GM18951 (cell line): ENCODE measurements at regions not wholly inside any gene's neighbourhood (a gene's known extent, or its start where the extent isn't known, plus 50 kb on each side); places are given as distances from the start of the nearest gene placed in this dataset.

ENCODE experiments used
- POLR2A ChIP-seq: IDR thresholded peaks from 4 replicates; pipeline ENCODE4 v1.6.1; 2011; ENCODE audit warnings: mild to moderate bottlenecking; ENCODE audit not compliant: insufficient read length, insufficient read depth; ENCODE audit errors: extremely low read depth
- in situ Hi-C: fragments of 300-500 bp; cut with MboI; formaldehyde crosslinking; loops from one replicate; pipeline ENCODE4 v1.12.0; 2022; ENCODE audit warnings: low sequenced_read_pairs, mixed read lengths, inconsistent platforms; ENCODE audit not compliant: unreplicated experiment

DNA sequence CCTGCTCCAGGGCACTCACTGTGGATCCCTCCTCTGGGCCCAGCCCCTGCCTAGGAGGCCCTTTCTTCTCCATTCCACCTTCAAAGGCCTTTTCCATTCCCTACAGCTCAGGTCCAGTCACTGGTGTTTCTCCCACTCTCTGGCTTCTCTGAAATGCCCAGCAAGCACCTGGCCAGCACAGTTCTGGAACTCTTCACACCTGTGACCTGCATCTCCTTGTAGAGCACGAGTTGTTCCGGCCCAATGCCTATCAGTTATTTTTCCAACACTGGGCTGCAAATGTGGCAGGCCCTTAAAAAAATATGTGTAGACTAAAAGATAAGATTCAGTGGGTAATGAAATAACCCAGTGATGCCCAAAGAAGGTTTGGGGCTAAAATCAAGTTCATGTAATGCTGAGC, 87.1 kb downstream of the PRLHR start:
- in situ Hi-C loops, result no loop called here
- TF ChIP-seq POLR2A, result no peak

DNA sequence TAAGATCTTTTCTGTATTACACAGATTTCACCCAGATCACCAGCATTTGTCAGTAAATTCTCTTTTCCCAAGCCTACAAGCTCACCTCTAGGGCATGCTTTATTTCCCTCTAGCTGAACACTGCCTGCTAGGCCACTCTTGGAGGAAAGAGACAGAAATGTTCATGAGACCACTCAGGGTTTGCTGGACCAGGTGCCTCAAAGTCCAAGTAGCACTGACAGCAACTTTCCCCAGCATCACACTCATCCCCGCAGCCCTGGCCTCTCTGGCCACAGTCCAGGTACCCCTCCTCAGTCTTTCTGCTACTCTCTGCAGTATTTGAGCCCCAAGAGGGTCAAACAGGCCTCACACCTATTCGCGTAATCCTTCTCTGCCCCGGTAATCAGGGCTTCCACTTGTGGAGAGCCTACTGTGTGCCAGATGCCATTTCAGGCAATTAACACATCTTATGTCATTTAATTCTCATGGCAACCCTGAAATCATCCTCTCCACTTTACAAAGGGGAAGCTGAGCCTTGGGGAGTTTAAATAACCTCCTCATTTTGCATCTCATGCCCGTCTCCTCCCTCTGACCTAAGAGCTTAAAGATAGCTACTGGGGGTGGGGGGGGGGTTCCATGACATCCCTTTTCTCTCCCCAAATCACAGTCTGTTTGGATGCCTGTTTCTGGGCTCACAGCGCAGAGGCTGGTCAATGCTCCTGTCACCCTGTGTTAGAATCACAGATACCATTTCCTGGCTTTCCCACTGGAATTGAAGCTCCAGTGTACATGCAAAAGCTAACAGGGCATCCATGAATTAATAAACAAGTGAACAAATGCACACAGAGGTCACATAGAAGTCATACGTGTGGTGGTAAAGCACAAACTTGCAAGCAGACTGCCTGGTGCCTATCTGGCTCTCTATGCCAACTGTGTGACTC, 88.5 kb downstream of the PRLHR start:
- TF ChIP-seq POLR2A, result no peak
- in situ Hi-C loops, result no loop called here

DNA sequence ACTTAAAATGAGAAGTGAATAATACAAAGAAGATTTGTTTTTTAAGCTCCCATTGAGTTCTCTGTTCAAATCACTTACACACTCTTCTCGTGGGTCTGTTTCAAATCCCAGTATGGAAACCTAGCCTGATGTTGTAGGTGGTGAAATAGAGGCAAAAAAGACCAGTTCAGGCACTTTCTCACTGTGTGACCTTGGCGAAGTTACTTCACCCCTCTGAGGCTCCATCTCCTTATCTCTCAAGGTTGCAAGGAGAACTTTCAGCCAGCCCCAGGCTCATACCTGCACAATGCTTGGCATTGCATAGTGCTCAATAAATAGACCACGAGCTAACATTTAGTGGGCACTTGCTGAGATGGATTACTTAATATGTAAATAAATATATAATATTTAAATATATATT, 90.1 kb downstream of the PRLHR start:
- in situ Hi-C loops, result no loop called here
- no peak for TF ChIP-seq POLR2A

DNA sequence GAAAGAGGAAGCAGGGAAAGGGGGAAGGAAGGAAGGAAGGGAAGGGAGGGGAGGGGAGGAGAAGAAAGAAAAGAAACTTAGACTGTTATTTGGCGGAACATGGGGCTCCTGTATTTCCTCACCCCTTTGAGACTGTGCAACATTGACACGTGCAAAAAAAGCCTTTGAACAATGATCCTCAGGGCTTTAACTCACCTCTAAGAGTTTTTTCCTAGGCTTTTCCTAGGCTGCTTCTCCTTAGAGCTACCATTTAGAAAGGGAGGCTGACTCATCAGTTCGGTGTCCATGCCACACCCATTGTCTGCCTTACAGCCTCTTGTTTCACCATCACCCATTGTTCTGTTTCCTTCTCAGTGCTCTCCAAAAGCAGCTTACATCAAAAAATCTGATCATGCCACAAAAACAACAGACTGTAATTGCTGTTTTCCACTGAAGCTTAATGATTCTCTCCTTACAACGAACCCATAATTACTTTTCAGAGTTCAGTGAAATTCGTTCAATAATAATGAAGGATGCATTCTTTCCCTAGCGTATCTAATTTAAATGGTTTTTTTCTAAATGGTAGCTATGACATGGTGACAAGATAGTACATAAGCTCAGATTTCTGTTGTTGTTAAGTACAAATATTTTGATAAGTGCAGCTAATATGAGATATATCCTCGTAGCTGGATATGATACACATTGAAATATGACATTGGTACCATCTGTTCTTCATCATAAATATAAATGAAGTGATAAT, 90.8 kb downstream of the PRLHR start:
- TF ChIP-seq POLR2A, result no peak
- in situ Hi-C loops, result no loop called here

DNA sequence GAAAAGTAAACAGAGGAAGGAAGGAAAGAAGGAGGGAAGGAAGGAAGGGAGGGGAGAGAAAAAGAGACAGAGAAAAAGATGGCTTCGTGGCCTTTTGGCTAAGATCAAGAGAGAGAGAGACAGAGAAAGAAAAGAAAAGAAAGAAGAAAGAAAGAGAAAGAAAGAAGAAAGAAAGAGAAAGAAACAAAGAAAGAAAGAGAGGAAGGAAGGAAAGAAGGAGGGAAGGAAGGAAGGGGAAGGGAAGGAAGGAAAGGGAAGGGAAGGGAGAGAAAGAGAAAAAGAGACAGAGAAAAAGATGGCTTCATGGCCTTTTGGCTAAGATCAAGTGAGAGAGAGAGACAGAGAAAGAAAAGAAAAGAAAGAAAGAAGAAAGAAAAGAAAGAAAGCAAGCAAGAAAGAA, 91.4 kb downstream of the PRLHR start:
- in situ Hi-C loops, result no loop called here
- TF ChIP-seq POLR2A, result no peak

DNA sequence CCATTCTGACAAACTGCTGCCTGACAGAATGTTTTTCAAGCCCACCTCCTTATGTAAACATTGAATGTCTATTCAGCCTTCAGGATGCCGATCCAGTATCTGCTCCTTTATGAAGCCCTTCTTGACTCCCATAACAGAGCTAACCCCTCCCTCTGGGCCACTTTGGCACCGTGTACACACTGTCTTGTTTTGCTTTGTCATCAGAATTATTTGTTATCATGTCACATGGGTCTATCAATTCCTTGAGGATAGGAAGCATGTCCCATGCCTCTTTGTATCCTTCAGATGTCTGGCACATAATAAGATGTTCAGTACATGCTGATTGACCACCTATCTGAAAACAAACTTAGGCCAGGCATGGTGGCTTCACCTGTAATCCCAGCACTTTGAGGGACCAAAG, 92.3 kb downstream of the PRLHR start:
- TF ChIP-seq POLR2A, result no peak
- in situ Hi-C loops, result no loop called here

DNA sequence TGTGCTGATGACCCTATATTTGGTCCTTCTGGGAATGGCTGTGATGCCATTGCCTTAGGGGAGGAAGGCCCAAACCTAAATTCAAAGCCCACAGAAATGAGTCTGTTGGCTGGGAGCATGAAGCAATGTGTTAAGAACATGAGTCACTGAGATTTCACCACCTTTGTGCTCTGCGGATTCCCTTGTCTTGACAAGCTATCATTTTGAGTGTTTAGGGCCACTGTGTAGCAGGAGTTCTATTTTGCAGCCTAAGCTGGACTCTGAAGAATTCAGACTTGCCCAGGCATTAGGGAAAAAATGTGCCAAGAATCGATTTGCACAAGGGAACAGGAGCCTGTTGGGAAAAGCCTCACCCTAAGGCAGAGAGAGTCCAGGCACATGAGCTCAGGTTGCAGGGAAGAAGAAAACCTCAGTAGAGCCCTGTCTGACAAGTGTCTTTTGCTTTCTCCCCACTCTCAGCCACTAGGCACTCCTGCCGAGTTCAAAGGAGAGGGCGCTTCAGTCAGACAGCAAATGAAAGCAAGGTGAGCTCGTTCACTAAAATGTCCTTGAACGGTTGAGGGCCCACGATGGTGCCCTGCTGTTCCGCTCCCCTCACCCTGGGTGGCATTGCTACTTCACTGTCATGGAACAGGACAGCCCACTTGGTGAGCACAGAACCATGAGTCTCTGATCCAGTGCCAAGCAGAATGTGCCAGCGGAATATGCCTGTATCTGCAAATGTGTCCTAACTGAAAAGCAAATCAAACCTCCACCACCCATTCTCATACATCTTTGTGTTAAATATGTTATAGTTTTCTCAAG, 93.6 kb downstream of the PRLHR start:
- in situ Hi-C loops, result no loop called here
- no peak for TF ChIP-seq POLR2A

DNA sequence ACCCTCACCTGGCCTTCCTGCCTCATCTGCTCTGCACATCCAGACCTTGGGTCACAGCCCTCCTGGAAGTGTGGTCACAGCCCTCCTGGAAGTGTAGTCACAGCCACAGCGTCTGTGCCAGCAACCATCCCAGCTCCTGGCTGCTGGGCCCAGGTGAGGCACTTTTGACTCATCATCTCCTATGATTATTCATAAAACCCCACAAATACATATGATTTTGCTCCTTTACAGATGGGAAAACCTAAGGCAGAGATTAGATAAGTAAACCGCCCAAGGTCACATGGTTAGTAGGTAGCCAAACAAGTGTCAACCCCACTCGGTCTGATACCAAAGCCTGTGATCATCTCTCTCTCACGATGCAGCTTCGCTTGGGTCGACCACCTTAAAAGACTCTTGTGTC, 94.3 kb downstream of the PRLHR start:
- in situ Hi-C loops, result no loop called here
- TF ChIP-seq POLR2A, result no peak

DNA sequence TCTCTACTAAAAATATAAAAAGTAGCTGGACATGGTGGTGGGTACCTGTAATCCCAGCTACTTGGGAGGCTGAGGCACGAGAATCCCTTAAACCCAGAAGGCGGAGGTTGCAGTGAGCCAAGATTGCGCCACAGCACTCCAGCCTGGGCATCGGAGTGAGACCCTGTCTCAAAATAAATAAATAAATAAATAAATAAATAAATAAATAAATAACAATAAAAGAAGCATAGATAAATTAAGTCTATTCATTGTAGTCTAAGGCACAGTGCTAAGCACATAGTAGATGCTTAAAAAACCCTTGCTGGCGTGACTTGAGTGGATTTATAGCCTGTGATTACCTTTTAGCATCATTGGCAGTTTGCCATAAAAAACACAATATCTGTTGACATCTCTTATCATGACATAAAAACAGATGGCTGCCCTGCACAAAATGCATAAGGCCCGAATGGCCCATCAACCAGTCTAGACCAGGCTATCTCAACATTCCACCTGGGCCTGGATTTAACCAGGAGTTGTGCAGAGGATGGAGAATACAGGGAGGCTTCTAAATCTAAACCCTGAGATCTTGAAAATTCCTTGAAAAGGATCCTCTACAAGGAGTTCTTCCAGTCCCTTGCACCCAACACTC, 94.9 kb downstream of the PRLHR start:
- in situ Hi-C loops, result no loop called here
- no peak for TF ChIP-seq POLR2A

DNA sequence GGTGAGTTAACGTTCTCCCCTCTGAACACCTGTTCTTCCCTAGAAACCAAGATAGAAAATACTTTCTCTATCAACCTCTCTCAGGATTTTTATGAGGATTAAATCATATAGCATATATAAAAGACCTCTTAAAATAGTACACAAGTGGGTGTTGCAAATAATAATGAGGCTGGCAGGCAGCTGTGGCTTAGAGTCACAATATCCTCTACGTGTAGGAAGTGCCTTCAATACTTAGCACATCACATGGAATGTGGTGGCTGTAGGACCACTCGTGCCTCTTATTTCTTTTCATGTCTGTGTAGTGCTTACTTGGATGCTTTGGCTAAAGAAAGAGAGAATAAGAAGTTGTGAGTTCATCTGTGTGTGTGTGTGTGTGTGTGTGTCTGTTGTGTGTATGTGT, 96.3 kb downstream of the PRLHR start:
- in situ Hi-C loops, result no loop called here
- no peak for TF ChIP-seq POLR2A

DNA sequence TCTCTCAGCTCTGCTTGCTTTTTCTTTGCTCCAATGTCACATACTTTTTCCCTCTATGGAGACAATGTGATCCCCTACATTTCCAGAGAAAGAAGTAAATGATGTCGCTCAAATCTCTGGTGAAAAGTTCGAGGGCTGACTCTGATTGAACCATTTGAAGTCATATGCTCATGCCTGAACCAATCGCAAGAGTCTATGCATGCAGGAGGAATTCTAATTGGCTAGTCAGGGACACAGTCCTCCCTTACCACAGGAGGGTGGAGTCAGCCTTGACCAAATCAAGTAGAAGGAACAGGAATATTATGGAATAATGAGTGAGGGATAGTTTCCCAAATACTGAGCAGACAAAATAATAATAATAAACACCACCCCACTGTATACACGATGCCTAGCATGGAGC, 96.8 kb downstream of the PRLHR start:
- in situ Hi-C loops, result no loop called here
- no peak for TF ChIP-seq POLR2A

DNA sequence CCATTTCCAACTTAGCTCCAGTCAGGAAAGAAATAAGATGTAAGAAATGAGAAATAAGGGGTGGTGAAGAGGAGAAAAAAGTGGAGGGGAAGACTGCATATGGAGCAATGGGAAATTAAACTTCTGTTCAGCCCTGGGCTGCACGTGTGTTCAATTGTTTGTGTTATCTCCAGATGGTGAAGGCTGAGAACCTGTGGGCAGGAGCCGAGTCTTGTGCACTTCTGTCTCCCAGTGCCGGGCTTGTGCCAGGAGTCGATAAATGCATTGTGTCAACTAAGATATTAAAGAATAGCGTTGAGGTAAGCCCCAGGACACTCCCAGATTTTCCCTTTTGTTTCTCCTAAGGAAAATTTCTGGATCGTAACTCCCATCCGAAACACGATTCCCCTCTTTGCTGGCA, 98.2 kb downstream of the PRLHR start:
- TF ChIP-seq POLR2A, result no peak
- in situ Hi-C loops, result no loop called here

DNA sequence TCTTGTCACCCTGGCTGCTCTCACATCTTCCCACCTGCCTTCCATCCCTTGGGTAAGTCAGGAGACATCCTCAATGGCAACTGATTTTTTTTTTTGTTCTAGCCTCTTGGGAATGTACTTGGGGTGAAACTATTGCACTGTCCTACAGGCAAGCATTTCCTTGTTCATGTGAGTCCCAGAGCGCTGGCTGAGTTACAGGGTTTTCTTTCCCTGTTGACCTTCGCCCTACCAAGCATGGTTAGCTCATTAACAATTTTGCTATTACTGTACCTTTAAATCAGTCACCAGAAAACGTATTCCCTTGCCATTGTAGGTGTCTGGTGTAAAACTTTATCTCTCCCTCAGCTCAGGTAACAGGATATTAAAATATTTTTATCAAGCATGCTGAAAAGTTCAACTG, 98.9 kb downstream of the PRLHR start:
- in situ Hi-C loops, result no loop called here

More for the DNA sequence above, 98.9 kb downstream of the PRLHR start:
- TF ChIP-seq POLR2A, result no peak
